ENCODE measurements at regions not wholly inside any gene's neighbourhood (a gene's known extent, or its start where the extent isn't known, plus 50 kb on each side); places are given as distances from the start of the nearest gene placed in this dataset.

GRCh38 chr13:62209529-62209928 is 793.9 kb upstream of the PCDH20 start:
- Histone ChIP-seq H4K20me1 (ENCODE audit: low read depth, low read length) (no peaks in the 10 kb centered on the region), H3K36me3 (ENCODE audit: low read length) (0 out of 2 replicates have a peak, but pooled peaks cover 6% of the 10 kb centered on the region), H2AFZ (ENCODE audit: low read depth, low read length, severe bottlenecking) (peak overlapping the region; percentile 96), H3K79me2 (ENCODE audit: insufficient read depth, low read length) (no peaks in the 10 kb centered on the region), H3F3A (ENCODE audit: insufficient read depth) (peaks cover 19% of the 10 kb centered on the region), H3K27me3 (ENCODE audit: low read length) (no peaks in the 10 kb centered on the region), H3K9me2 (replicated peaks; ENCODE audit: insufficient read depth, low read length) (no peaks in the 10 kb centered on the region), H3K4me3 (ENCODE audit: insufficient read depth, low read length, poor library complexity, severe bottlenecking) (peak overlapping the region; percentile 28), H3K4me2 (ENCODE audit: low read depth, low read length, poor library complexity, severe bottlenecking) (peak overlapping the region; percentile 93), H3K9me3 (ENCODE audit: insufficient read depth, low read length) (peaks cover 15% of the 10 kb centered on the region; the same call in 1 of the 2 replicates), H3K27ac (ENCODE audit: low read depth, low read length) (peak overlapping the region; percentile 84), H3K9ac (ENCODE audit: low read length) (peak overlapping the region; percentile 33)
- TF ChIP-seq EZH2phosphoT487 (conservative IDR thresholded peaks at IDR 0.05; ENCODE audit: low read length) (no peak), CTCF (IDR thresholded peaks at IDR 0.05; ENCODE audit: insufficient read depth, low read length, poor library complexity, severe bottlenecking) (no peak)

GRCh38 chr13:62207388-62207787 is 791.7 kb upstream of the PCDH20 start:
- Histone ChIP-seq H2AFZ (ENCODE audit: low read depth, low read length, severe bottlenecking) (no peak overlapping the region), H3K4me2 (ENCODE audit: low read depth, low read length, poor library complexity, severe bottlenecking) (no peak overlapping the region), H3K79me2 (ENCODE audit: insufficient read depth, low read length) (no peaks in the 10 kb centered on the region), H3F3A (ENCODE audit: insufficient read depth) (peaks cover 25% of the 10 kb centered on the region), H4K20me1 (ENCODE audit: low read depth, low read length) (no peaks in the 10 kb centered on the region), H3K9ac (ENCODE audit: low read length) (no peak overlapping the region), H3K27ac (ENCODE audit: low read depth, low read length) (0 out of 2 replicates have a peak overlapping the region, but pooled peaks have one; percentile 21), H3K27me3 (ENCODE audit: low read length) (no peaks in the 10 kb centered on the region), H3K4me3 (ENCODE audit: insufficient read depth, low read length, poor library complexity, severe bottlenecking) (no peak overlapping the region), H3K9me2 (replicated peaks; ENCODE audit: insufficient read depth, low read length) (no peaks in the 10 kb centered on the region), H3K36me3 (ENCODE audit: low read length) (peaks cover 16% of the 10 kb centered on the region; the same call in 1 of the 2 replicates), H3K9me3 (ENCODE audit: insufficient read depth, low read length) (peaks cover 16% of the 10 kb centered on the region; the same call in 1 of the 2 replicates)
- no peak for TF ChIP-seq CTCF (IDR thresholded peaks at IDR 0.05; ENCODE audit: insufficient read depth, low read length, poor library complexity, severe bottlenecking)
- TF ChIP-seq EZH2phosphoT487 (conservative IDR thresholded peaks at IDR 0.05; ENCODE audit: low read length): no peak

GRCh38 chr13:62206165-62206564 is 790.5 kb upstream of the PCDH20 start:
- peaks cover 25% of the 10 kb centered on the region for H3F3A ChIP-seq (ENCODE audit: insufficient read depth)
- H3K79me2 ChIP-seq (ENCODE audit: insufficient read depth, low read length): no peaks in the 10 kb centered on the region
- no peak overlapping the region for H3K4me3 ChIP-seq (ENCODE audit: insufficient read depth, low read length, poor library complexity, severe bottlenecking)
- H3K36me3 ChIP-seq (ENCODE audit: low read length): peaks cover 16% of the 10 kb centered on the region; the same call in 1 of the 2 replicates
- H3K27ac ChIP-seq (ENCODE audit: low read depth, low read length): no peak overlapping the region
- H3K9me3 ChIP-seq (ENCODE audit: insufficient read depth, low read length): peaks cover 22% of the 10 kb centered on the region; the same call in 1 of the 2 replicates
- no peaks in the 10 kb centered on the region for H3K27me3 ChIP-seq (ENCODE audit: low read length)
- no peaks in the 10 kb centered on the region for H3K9me2 ChIP-seq (replicated peaks; ENCODE audit: insufficient read depth, low read length)
- no peak overlapping the region for H3K9ac ChIP-seq (ENCODE audit: low read length)
- H4K20me1 ChIP-seq (ENCODE audit: low read depth, low read length): no peaks in the 10 kb centered on the region
- no peak overlapping the region for H3K4me2 ChIP-seq (ENCODE audit: low read depth, low read length, poor library complexity, severe bottlenecking)
- no peak for TF ChIP-seq EZH2phosphoT487 (conservative IDR thresholded peaks at IDR 0.05; ENCODE audit: low read length)
- no peak for TF ChIP-seq CTCF (IDR thresholded peaks at IDR 0.05; ENCODE audit: insufficient read depth, low read length, poor library complexity, severe bottlenecking)
- H2AFZ ChIP-seq (ENCODE audit: low read depth, low read length, severe bottlenecking): no peak overlapping the region

All from SU-DHL-6 (cell line).